ENCODE measurements at regions not wholly inside any gene's neighbourhood (a gene's known extent, or its start where the extent isn't known, plus 50 kb on each side); places are given as distances from the start of the nearest gene placed in this dataset.

GRCh38 chr2:62339413-62339812 is 143.5 kb downstream of the B3GNT2 start:
- no peaks in the 10 kb centered on the region for H3K36me3 Mint-ChIP-seq (ENCODE audit: unreplicated experiment)
- no peak for DNase-seq (ENCODE audit: extremely low spot score, unreplicated experiment)

GRCh38 chr2:62338111-62338510 is 142.2 kb downstream of the B3GNT2 start:
- peaks cover 4% of the 10 kb centered on the region for H3K4me1 Mint-ChIP-seq (ENCODE audit: unreplicated experiment)
- H3K9me3 Mint-ChIP-seq (ENCODE audit: unreplicated experiment), result no peaks in the 10 kb centered on the region
- DNase-seq (ENCODE audit: extremely low spot score, unreplicated experiment), result no peak
- no peaks in the 10 kb centered on the region for H3K36me3 Mint-ChIP-seq (ENCODE audit: unreplicated experiment)
- no peaks in the 10 kb centered on the region for H3K27me3 Mint-ChIP-seq (ENCODE audit: unreplicated experiment)
- H3K4me3 Mint-ChIP-seq (ENCODE audit: unreplicated experiment), result no peak overlapping the region
- H3K27ac Mint-ChIP-seq (ENCODE audit: unreplicated experiment), result no peak overlapping the region
- TF ChIP-seq CTCF (IDR thresholded peaks at IDR 0.05), result no peak

More at GRCh38 chr2:62339413-62339812, 143.5 kb downstream of the B3GNT2 start:
- Mint-ChIP-seq H3K27ac (ENCODE audit: unreplicated experiment) (no peak overlapping the region), H3K27me3 (ENCODE audit: unreplicated experiment) (no peaks in the 10 kb centered on the region), H3K4me3 (ENCODE audit: unreplicated experiment) (no peak overlapping the region), H3K9me3 (ENCODE audit: unreplicated experiment) (no peaks in the 10 kb centered on the region), H3K4me1 (ENCODE audit: unreplicated experiment) (peaks cover 4% of the 10 kb centered on the region)
- TF ChIP-seq CTCF (IDR thresholded peaks at IDR 0.05), result peak; percentile 14

- H3K4me1 Mint-ChIP-seq (ENCODE audit: unreplicated experiment), result peaks cover 4% of the 10 kb centered on the region
- H3K36me3 Mint-ChIP-seq (ENCODE audit: unreplicated experiment), result no peaks in the 10 kb centered on the region
- no peaks in the 10 kb centered on the region for H3K27me3 Mint-ChIP-seq (ENCODE audit: unreplicated experiment)
- no peak overlapping the region for H3K27ac Mint-ChIP-seq (ENCODE audit: unreplicated experiment)
- TF ChIP-seq CTCF (IDR thresholded peaks at IDR 0.05), result no peak
- no peaks in the 10 kb centered on the region for H3K9me3 Mint-ChIP-seq (ENCODE audit: unreplicated experiment)
- DNase-seq (ENCODE audit: extremely low spot score, unreplicated experiment), result no peak
- H3K4me3 Mint-ChIP-seq (ENCODE audit: unreplicated experiment), result no peak overlapping the region
These were observed 141.5 kb downstream of the B3GNT2 start for GRCh38 chr2:62337403-62337802.

GRCh38 chr2:62335612-62336011 is 139.7 kb downstream of the B3GNT2 start:
- Mint-ChIP-seq H3K36me3 (ENCODE audit: unreplicated experiment) (no peaks in the 10 kb centered on the region), H3K27me3 (ENCODE audit: unreplicated experiment) (peaks cover 4% of the 10 kb centered on the region), H3K4me3 (ENCODE audit: unreplicated experiment) (no peak overlapping the region), H3K9me3 (ENCODE audit: unreplicated experiment) (no peaks in the 10 kb centered on the region), H3K4me1 (ENCODE audit: unreplicated experiment) (no peaks in the 10 kb centered on the region), H3K27ac (ENCODE audit: unreplicated experiment) (no peak overlapping the region)
- DNase-seq (ENCODE audit: extremely low spot score, unreplicated experiment), result no peak
- TF ChIP-seq CTCF (IDR thresholded peaks at IDR 0.05), result no peak

GRCh38 chr2:62334440-62335058 is 138.6 kb downstream of the B3GNT2 start:
- DNase-seq (ENCODE audit: extremely low spot score, unreplicated experiment), result no peak
- Mint-ChIP-seq H3K27me3 (ENCODE audit: unreplicated experiment) (peaks cover 11% of the 10 kb centered on the region), H3K4me3 (ENCODE audit: unreplicated experiment) (no peak overlapping the region), H3K9me3 (ENCODE audit: unreplicated experiment) (no peaks in the 10 kb centered on the region), H3K36me3 (ENCODE audit: unreplicated experiment) (no peaks in the 10 kb centered on the region), H3K27ac (ENCODE audit: unreplicated experiment) (no peak overlapping the region), H3K4me1 (ENCODE audit: unreplicated experiment) (no peaks in the 10 kb centered on the region)
- no peak for TF ChIP-seq CTCF (IDR thresholded peaks at IDR 0.05)
